Head of caudate nucleus (tissue), 42 donors: ENCODE measurements at regions not wholly inside any gene's neighbourhood (a gene's known extent, or its start where the extent isn't known, plus 50 kb on each side); places are given as distances from the start of the nearest gene placed in this dataset.
A peak's percentile ranks its signal among the peaks of the same experiment; 100 is the strongest.
"Not testable (repeated sequence)": the region's sequence is repeated elsewhere in the genome, so short reads cannot be mapped to it uniquely, and the experiment has no call there.

ENCODE experiments used
- DNase-seq, 42 donors: peaks; one replicate each; pipeline versions ENCODE4 v3.0.0 to v3.0.0-alpha.2; 2020 to 2021; ENCODE audit warnings: mixed read lengths in 7 of 42
- intact Hi-C: fragments of 100-400 bp; cut with DNase I; formaldehyde crosslinking; loops from one replicate; pipeline ENCODE4 v1.15.0; 2022

- intact Hi-C loops: no loop called here
- DNase-seq: no peak
Measured at GRCh38 chr18:39611381-39612100, 2045.9 kb upstream of the CELF4 start.

GRCh38 chr18:39607034-39607433 is 2041.4 kb upstream of the CELF4 start:
- intact Hi-C loops: no loop called here

DNA sequence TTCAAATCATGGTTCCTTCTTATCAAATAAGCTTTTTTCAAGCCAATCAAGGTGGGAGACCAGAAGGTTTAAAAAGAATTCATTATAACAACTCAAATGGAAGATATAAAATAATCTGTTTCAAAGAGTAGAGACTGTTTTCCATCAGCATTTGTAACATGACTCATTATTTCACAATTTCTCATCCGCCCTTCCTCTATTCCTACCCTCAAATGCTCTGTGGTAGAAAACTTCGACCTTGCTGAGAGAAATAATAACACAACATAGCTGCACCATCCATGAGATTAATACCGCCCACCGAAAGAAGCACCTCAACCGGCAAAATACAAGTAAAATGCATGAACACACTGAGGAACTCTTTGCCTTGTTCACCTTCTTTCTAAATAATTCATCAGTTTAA is 2039.2 kb upstream of the CELF4 start:
- intact Hi-C loops: no loop called here
- DNase-seq: no peak

More at GRCh38 chr18:39607034-39607433, 2041.4 kb upstream of the CELF4 start:
- no peak for DNase-seq

DNA sequence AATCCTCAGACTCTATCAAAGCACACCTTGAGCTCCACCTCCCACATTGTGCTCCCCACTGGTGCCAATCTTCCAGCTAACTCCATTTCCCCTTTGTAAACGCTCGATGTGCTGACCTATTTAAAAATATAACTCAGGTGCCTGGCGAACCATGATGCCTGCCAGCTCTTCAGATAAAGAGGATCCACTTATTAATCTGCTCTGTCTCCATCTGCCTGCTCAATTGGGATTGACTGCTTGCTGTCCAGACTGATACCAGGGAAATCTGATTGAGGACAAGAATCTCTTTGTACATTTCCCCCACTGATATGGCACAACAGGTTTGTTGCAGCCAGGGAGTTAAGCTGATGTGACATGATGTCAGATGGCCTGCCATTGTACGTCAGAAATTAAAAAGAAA is 2036.5 kb upstream of the CELF4 start:
- DNase-seq: no peak
- intact Hi-C loops: no loop called here

DNA sequence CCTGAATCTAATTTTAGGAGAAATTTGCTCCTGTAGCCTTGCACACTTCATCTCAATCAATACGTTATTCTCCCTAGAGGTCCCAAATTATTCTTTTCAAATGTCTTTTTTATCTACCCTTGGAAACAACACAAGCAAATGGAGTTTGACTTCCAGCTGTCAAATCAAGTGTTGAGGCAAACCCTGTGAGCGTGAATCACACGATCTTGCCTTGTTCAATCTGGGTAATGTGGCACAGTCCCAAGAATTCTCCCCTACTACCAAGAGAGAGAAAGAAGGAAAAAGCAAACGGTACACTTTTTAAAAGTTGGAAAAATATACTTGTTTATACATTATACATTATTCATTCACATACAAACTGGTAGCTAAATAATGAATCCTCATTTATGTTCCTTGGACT is 2035.3 kb upstream of the CELF4 start:
- intact Hi-C loops: no loop called here

DNA sequence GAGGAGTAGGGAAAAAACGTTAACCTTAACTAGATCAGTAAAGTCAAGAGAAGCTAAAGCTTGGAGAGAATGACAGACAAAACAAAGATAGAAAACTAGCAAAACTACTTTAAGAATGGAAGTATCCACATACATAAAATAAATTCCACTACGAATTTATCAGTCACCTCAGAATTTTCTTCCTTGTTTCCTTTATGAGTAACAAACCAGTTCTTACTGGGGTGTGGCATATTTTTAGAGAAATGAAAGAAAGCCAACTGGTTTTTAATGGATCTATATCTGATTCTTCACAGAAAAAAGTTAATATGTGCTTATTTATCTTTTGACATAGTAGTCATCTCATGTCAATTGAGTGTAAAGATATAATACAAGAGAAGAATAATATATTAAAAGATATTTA is 2033.7 kb upstream of the CELF4 start:
- no peak for DNase-seq
- intact Hi-C loops: no loop called here

More for the DNA sequence above, 2035.3 kb upstream of the CELF4 start:
- peak in 29 of 42 donors; percentile 11 to 68 (median 40) for DNase-seq

DNA sequence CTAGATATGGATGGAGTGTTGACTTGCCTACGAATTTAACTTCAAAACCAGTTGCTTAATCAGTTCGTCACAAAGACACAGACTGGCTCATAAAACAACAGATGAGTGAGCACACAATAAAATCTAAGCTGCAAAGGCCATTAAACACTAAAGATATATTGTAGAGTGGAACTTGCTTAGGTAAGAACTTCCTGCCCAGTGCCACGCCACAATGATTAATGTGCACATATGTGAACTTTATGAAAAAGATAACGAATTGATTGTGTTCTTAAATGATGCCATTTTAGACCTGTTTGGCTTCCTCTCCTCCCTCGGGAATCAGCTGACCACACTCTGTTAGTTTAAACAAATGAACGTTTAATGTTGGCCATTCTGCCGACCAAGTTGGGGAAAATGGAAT is 2031.3 kb upstream of the CELF4 start:
- intact Hi-C loops: no loop called here
- no peak for DNase-seq

DNA sequence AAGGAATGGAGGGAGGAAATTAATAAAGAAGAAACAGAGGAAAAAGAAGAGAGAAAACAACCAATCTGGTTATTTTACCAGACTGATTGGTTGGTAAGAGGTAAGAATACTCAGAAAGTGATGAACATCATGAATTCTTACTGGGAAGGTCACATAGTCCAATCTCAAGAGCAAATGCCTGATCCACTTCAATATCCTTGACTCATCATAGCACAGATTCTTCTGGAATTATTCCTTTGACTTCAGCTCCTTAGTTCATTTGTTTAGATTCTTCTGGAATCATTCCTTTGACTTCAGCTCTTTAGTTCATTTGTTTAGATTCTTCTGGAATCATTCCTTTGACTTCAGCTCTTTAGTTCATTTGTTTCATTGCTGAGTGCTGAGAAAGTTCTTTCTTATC is 2030.6 kb upstream of the CELF4 start:
- intact Hi-C loops: no loop called here
- DNase-seq: no peak

- intact Hi-C loops: no loop called here
- DNase-seq: no peak
Measured at GRCh38 chr18:39594206-39594605, 2028.6 kb upstream of the CELF4 start.

DNA sequence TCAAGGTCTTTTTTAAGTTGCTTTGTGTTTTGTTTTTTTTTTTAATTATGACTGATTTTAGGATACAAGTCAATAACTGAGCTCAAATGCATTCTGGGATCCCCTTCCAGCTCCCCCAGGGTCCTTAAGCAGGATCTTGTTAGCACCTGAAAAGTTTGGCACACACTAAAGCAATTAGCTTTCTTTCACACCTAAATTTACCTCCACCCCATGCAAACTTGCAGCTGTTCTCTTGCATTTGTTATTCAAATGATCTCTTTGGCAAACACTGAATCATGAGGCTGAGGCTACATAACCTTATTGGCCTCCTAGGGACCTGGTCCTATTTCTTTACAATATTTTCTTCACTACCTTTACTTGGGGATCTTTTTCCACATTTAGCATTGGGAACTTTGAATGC is 2026.1 kb upstream of the CELF4 start:
- DNase-seq: no peak
- intact Hi-C loops: no loop called here

DNA sequence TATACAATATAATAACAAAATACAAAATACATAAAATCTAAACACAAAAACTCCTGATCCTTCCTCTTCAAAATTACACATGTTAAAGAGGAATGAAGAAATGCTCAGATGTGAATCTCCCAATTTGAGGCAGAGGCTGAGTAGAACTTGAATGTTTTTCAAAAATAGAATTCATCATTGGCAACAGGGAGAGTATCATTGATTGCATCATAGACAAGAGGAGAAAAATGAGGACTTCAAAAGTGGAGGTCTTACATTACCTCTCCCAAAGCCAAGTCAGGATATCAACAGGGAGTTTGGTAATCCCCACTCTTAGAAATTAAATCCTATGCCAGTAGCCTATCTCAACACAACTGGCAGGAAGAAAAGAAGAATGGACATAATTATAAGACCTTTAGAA is 2023.9 kb upstream of the CELF4 start:
- intact Hi-C loops: no loop called here

DNA sequence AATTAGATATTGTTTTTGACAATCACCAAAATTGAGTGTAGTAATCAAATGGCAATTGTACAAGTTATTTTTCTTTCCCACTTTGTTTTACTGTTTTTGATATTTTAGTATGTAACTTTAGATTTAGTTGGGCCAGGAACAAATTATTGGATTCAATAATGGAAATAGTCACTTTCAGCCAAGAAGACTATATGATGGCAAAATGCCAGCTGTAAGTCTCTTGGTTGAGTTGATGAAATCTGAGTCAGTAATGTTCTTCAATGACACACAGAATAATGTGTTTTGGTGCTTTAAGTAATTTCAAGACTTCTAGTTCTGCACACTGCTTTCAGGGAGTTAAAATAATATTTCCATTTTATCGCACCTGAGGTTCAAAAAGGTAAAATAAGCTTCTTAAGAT is 2022.0 kb upstream of the CELF4 start:
- no peak for DNase-seq
- intact Hi-C loops: no loop called here

More for the DNA sequence above, 2023.9 kb upstream of the CELF4 start:
- no peak for DNase-seq

- no peak for DNase-seq
- intact Hi-C loops: no loop called here
Measured at GRCh38 chr18:39586741-39587140, 2021.1 kb upstream of the CELF4 start.

- intact Hi-C loops: no loop called here
- no peak for DNase-seq
Measured at GRCh38 chr18:39574897-39575296, 2009.3 kb upstream of the CELF4 start.

GRCh38 chr18:39571511-39571910 is 2005.9 kb upstream of the CELF4 start:
- peak in 5 of 42 donors; percentile 8 to 26 (median 17) for DNase-seq
- intact Hi-C loops: no loop called here

- DNase-seq, intact Hi-C loops: not testable (repeated sequence)
Measured at GRCh38 chr18:39565551-39566230, 2000.1 kb upstream of the CELF4 start.

GRCh38 chr18:39564716-39565115 is 1999.1 kb upstream of the CELF4 start:
- intact Hi-C loops: no loop called here
- DNase-seq: no peak

DNA sequence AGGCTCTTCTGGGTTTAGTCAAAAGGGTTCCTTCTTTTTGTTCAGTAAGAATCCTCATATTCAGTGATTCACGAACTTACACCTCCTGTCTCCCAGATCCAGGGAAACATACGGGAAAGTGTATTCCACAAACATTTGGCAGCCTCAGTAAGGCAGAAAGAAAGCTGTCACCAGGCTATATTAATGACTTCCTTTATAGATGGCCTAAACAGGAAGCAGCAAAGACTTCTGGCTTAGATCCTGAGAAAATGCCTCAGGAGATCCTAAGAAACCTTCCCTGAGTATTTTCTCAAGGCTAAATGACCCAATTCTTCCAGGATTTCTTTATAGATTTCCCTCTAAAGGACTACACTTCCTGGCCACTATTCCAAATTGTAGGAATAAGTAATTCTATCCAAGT is 1995.5 kb upstream of the CELF4 start:
- intact Hi-C loops: no loop called here
- no peak for DNase-seq

GRCh38 chr18:39558658-39559057 is 1993.1 kb upstream of the CELF4 start:
- intact Hi-C loops: no loop called here
- DNase-seq: no peak

DNA sequence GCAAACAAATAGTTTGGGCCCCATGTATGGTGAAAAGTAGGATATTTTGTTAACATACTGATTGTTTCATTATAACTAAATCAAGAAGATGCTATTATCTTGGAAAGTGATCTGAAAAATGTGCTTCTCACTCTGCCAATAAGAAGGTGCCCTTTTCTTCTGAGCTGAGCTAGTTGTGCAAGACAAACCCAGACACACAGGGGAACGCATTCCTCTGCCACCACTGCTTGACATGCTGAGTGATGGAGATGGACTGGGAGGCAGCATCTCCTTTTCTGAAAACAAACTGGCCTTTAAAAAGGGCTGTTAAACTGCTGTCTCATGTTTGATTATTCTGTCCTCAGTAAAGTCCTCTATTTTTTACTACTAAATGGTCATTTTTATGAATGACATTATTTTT is 1989.9 kb upstream of the CELF4 start:
- no peak for DNase-seq

GRCh38 chr18:39550701-39551100 is 1985.1 kb upstream of the CELF4 start:
- intact Hi-C loops: no loop called here
- no peak for DNase-seq

More for the DNA sequence above, 1989.9 kb upstream of the CELF4 start:
- intact Hi-C loops: no loop called here
